Fibroblast of lung (primary cell): ENCODE measurements at regions not wholly inside any gene's neighbourhood (a gene's known extent, or its start where the extent isn't known, plus 50 kb on each side); places are given as distances from the start of the nearest gene placed in this dataset.

Experiments
- EZH2 ChIP-seq: IDR thresholded peaks from 2 replicates; pipeline ENCODE4 v1.5.1; 2012; ENCODE audit warnings: low read length, control low read depth, mild to moderate bottlenecking; ENCODE audit errors: missing control alignments
- TF ChIP-seq, protein P1 (sequence below), 2 donors: IDR thresholded peaks in 1 of 2; conservative IDR thresholded peaks in 1 of 2; 1 replicate in 1 of 2; 2 replicates in 1 of 2; pipeline ENCODE4 v1.5.1; 2011 to 2012; ENCODE audit warnings: low read length in 2 of 2, control low read depth in 1 of 2, inconsistent platforms in 1 of 2, low read depth in 1 of 2, mild to moderate bottlenecking in 1 of 2

DNA sequence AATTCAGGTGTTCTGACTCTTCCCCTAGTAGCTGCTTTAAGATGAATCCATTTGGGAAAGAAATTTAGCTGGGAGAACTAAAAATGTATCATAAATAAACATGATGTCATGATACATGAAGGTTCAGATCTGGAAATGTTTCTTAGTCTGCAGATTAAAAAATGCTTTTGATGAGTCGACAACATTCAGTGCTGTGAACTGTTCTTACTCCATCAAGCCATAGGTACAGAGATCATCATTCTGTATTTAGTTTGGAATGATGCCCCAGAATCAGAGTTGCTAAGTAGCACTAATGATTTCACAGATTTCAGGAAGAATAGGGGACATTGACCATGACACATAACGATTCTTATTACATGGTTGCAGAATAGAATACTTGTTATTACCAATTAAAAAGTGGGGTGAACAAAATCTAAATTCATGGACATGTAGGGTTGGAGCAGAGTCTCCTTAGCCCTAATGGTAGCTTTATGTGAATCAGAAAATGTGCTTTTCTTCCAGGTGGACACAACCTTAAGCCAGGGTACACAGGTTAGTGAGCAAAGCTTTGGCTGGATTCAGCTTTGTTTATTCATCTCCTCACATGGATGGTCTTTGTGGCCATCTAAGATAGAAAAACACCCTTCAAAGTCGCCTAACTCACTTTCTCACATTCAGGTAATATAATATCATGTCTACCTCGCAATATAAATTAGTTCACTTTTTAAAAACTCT lies 205.4 kb upstream of the SEL1L start:
- TF ChIP-seq, protein P1, sequence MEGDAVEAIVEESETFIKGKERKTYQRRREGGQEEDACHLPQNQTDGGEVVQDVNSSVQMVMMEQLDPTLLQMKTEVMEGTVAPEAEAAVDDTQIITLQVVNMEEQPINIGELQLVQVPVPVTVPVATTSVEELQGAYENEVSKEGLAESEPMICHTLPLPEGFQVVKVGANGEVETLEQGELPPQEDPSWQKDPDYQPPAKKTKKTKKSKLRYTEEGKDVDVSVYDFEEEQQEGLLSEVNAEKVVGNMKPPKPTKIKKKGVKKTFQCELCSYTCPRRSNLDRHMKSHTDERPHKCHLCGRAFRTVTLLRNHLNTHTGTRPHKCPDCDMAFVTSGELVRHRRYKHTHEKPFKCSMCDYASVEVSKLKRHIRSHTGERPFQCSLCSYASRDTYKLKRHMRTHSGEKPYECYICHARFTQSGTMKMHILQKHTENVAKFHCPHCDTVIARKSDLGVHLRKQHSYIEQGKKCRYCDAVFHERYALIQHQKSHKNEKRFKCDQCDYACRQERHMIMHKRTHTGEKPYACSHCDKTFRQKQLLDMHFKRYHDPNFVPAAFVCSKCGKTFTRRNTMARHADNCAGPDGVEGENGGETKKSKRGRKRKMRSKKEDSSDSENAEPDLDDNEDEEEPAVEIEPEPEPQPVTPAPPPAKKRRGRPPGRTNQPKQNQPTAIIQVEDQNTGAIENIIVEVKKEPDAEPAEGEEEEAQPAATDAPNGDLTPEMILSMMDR (conservative IDR thresholded peaks at IDR 0.05 in 1 of 2, IDR thresholded peaks at IDR 0.05 in 1 of 2; ENCODE audit: low read depth in 1 of 2, low read length in 2 of 2): no peak
- no peak for TF ChIP-seq EZH2
